ENCODE measurements at regions not wholly inside any gene's neighbourhood (a gene's known extent, or its start where the extent isn't known, plus 50 kb on each side); places are given as distances from the start of the nearest gene placed in this dataset.

- TF ChIP-seq, protein P1, sequence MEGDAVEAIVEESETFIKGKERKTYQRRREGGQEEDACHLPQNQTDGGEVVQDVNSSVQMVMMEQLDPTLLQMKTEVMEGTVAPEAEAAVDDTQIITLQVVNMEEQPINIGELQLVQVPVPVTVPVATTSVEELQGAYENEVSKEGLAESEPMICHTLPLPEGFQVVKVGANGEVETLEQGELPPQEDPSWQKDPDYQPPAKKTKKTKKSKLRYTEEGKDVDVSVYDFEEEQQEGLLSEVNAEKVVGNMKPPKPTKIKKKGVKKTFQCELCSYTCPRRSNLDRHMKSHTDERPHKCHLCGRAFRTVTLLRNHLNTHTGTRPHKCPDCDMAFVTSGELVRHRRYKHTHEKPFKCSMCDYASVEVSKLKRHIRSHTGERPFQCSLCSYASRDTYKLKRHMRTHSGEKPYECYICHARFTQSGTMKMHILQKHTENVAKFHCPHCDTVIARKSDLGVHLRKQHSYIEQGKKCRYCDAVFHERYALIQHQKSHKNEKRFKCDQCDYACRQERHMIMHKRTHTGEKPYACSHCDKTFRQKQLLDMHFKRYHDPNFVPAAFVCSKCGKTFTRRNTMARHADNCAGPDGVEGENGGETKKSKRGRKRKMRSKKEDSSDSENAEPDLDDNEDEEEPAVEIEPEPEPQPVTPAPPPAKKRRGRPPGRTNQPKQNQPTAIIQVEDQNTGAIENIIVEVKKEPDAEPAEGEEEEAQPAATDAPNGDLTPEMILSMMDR (IDR thresholded peaks at IDR 0.05; ENCODE audit: low read depth, low read length, poor library complexity, severe bottlenecking): no peak
- TF ChIP-seq EZH2phosphoT487 (IDR thresholded peaks at IDR 0.05; ENCODE audit: borderline replicate concordance, low read length): no peak
Measured at GRCh38 chr4:25540734-25541133, 114.9 kb upstream of the SLC34A2 start.
